Gastrocnemius medialis (tissue), 4 donors: ENCODE measurements at regions not wholly inside any gene's neighbourhood (a gene's known extent, or its start where the extent isn't known, plus 50 kb on each side); places are given as distances from the start of the nearest gene placed in this dataset.

Experiments used
- POLR2A ChIP-seq, 2 donors: fragments of 450-650 bp; IDR thresholded peaks; one replicate each; pipeline ENCODE4 v1.6.1; 2017; ENCODE audit warnings: antibody characterized with exemption in 2 of 2, mild to moderate bottlenecking in 2 of 2, moderate library complexity in 2 of 2
- TF ChIP-seq, protein P1 (sequence below), 5 experiments: fragments of 450-650 bp in 3 of 5; fragments of 200-600 bp in 2 of 5; sonication (generic) in 2 of 5; IDR thresholded peaks in 4 of 5; conservative IDR thresholded peaks in 1 of 5; 1 replicate in 4 of 5; 2 replicates in 1 of 5; pipeline ENCODE4 v1.5.1; 2016 to 2019; ENCODE audit warnings: antibody characterized with exemption in 5 of 5, mild to moderate bottlenecking in 3 of 5, moderate library complexity in 3 of 5

DNA sequence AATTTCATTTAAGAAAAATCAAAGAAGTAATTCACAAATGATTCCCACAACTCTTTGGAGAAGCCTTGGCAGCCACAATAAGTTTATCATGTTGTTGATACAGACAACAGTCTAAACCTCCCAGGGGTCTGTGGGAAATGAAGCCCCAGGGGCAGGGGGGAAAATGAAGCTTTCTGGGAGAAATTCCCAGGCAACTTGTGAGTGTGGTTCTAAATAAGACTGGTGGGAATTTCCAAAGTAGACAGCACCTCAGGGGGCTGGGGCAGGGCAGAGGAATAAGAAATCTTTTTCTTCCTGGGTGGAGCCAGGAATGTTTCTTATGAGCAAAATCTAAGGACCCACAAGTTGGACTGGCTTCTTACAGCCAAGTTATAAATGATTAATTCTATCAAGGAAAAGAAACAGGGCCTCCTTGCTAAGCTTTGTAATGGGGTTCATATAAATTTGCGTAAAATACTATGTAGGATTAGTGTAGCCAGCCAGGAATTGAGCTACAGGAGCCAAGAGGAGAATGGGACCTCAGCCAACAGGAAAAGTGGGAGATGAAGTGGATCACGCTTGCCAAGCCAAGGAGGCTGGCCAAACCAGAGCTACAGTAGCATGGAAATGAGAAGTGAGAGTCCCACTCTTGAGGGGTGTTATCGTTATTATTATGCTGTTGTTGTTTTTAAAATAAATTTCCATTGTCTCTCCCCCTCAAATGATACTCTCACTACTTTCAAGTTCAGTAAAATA lies 182.9 kb upstream of the FAR2 start:
- TF ChIP-seq, protein P1, sequence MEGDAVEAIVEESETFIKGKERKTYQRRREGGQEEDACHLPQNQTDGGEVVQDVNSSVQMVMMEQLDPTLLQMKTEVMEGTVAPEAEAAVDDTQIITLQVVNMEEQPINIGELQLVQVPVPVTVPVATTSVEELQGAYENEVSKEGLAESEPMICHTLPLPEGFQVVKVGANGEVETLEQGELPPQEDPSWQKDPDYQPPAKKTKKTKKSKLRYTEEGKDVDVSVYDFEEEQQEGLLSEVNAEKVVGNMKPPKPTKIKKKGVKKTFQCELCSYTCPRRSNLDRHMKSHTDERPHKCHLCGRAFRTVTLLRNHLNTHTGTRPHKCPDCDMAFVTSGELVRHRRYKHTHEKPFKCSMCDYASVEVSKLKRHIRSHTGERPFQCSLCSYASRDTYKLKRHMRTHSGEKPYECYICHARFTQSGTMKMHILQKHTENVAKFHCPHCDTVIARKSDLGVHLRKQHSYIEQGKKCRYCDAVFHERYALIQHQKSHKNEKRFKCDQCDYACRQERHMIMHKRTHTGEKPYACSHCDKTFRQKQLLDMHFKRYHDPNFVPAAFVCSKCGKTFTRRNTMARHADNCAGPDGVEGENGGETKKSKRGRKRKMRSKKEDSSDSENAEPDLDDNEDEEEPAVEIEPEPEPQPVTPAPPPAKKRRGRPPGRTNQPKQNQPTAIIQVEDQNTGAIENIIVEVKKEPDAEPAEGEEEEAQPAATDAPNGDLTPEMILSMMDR (IDR thresholded peaks at IDR 0.05 in 4 of 5, conservative IDR thresholded peaks at IDR 0.05 in 1 of 5): no peak
- TF ChIP-seq POLR2A (IDR thresholded peaks at IDR 0.05): no peak
